HCT116 (cell line): ENCODE measurements at regions not wholly inside any gene's neighbourhood (a gene's known extent, or its start where the extent isn't known, plus 50 kb on each side); places are given as distances from the start of the nearest gene placed in this dataset.

ENCODE experiments used
- ATAC-seq: fragments of 200-7000 bp; cut with Tn5 transposase; 2 replicates; pipeline ENCODE4 v1.9.1; 2020; ENCODE audit warnings: mild to moderate bottlenecking, moderate library complexity
- BruUV-seq: library from RNA; stranded (reverse); fragments of 400-500 nt; replicated peaks from 2 replicates; lab custom pipeline; 2021; lab: Mats Ljungman, UMichigan
- CTCF ChIA-PET: fragments of 300-600 bp; sonication (Branson Sonifier 250); formaldehyde crosslinking; loops from one replicate; lab custom pipeline; 2021; ENCODE audit warnings: antibody characterized with exemption; lab: Charles Lee
- POLR2A ChIA-PET: fragments of 300-600, 350-600 bp; sonication (Branson Sonifier 250); formaldehyde crosslinking; loops from one replicate; lab custom pipeline; 2021; ENCODE audit warnings: antibody characterized with exemption; lab: Charles Lee
- RAD21 ChIA-PET, 2 experiments: fragments of 300-600 bp; sonication (Branson Sonifier 250); formaldehyde crosslinking; loops; one replicate each; lab custom pipeline; 2023; ENCODE audit warnings: low total read pairs in 2 of 2; ENCODE audit not compliant: uncharacterized antibody in 2 of 2, unreplicated experiment in 2 of 2, low non-redundant PET in 1 of 2; lab: Charles Lee
- DNase-seq: peaks from one replicate; pipeline ENCODE4 v3.0.0-alpha.2; 2010; ENCODE audit warnings: low read depth, low spot score
- H2AFZ ChIP-seq: fragments of 200-600 bp; shearing (Covaris generic), sonication (generic); 2 replicates; pipeline ENCODE4 v1.6.1; 2017; ENCODE audit warnings: low read depth, mixed run types, mixed read lengths, antibody characterized with exemption, low read length; ENCODE audit not compliant: poor library complexity, severe bottlenecking
- H3K27ac ChIP-seq: 2 replicates; pipeline ENCODE4 v1.5.1; 2012; ENCODE audit warnings: low read depth, low read length
- H3K27me3 ChIP-seq: fragments of 200-600 bp; sonication (generic); 2 replicates; pipeline ENCODE4 v1.6.1; 2016; ENCODE audit warnings: mixed run types, low read length, mixed read lengths; ENCODE audit not compliant: insufficient read depth
- H3K36me3 ChIP-seq, 2 experiments: fragments of 200-500 bp in 1 of 2; fragments of 200-600 bp in 1 of 2; sonication (Bioruptor generic) in 1 of 2; sonication (generic) in 1 of 2; 2 replicates each; pipeline versions ENCODE4 v1.5.1 to v1.6.1; 2014 to 2016; ENCODE audit warnings: low read length in 2 of 2, inconsistent platforms in 1 of 2, mixed read lengths in 1 of 2, mixed run types in 1 of 2; ENCODE audit not compliant: insufficient read depth in 2 of 2, control insufficient read depth in 1 of 2
- H3K4me1 ChIP-seq, 2 experiments: fragments of 200-600 bp in 1 of 2; sonication (generic) in 1 of 2; 2 replicates each; pipeline versions ENCODE4 v1.5.1 to v1.6.1; 2012 to 2017; ENCODE audit warnings: low read length in 2 of 2, inconsistent platforms in 1 of 2, mild to moderate bottlenecking in 1 of 2, mixed read lengths in 1 of 2, mixed run types in 1 of 2, moderate library complexity in 1 of 2; ENCODE audit not compliant: insufficient read depth in 2 of 2, control insufficient read depth in 1 of 2
- H3K4me2 ChIP-seq: fragments of 200-600 bp; sonication (generic); 2 replicates; pipeline ENCODE4 v1.6.1; 2017; ENCODE audit warnings: mixed run types, low read length, mixed read lengths
- H3K4me3 ChIP-seq, 2 experiments: fragments of 200-600 bp in 1 of 2; sonication (generic) in 1 of 2; replicated peaks in 1 of 2; 2 replicates each; pipeline ENCODE4 v1.5.1; 2011 to 2016; ENCODE audit warnings: low read length in 2 of 2, control low read depth in 1 of 2, low read depth in 1 of 2, mild to moderate bottlenecking in 1 of 2, mixed read lengths in 1 of 2, mixed run types in 1 of 2
- H3K79me2 ChIP-seq: fragments of 200-600 bp; sonication (generic); 2 replicates; pipeline ENCODE4 v1.6.1; 2017; ENCODE audit warnings: mild to moderate bottlenecking, mixed run types, low read length, moderate library complexity, mixed read lengths; ENCODE audit not compliant: insufficient read depth
- H3K9ac ChIP-seq: fragments of 200-600 bp; sonication (generic); 2 replicates; pipeline ENCODE4 v1.6.1; 2016; ENCODE audit warnings: low read length, mixed read lengths
- H3K9me2 ChIP-seq: fragments of 200-600 bp; sonication (generic), shearing (Covaris generic); 2 replicates; pipeline ENCODE4 v1.6.1; 2017; ENCODE audit warnings: mixed run types, mild to moderate bottlenecking, moderate library complexity; ENCODE audit not compliant: insufficient read depth
- H3K9me3 ChIP-seq, 2 experiments: fragments of 200-500 bp in 1 of 2; fragments of 200-600 bp in 1 of 2; sonication (Bioruptor generic) in 1 of 2; sonication (generic) in 1 of 2; 2 replicates each; pipeline ENCODE4 v1.6.1; 2014 to 2017; ENCODE audit warnings: low read length in 2 of 2, mixed read lengths in 2 of 2, inconsistent platforms in 1 of 2, low read depth in 1 of 2, mild to moderate bottlenecking in 1 of 2, mixed run types in 1 of 2, moderate library complexity in 1 of 2; ENCODE audit not compliant: control insufficient read depth in 1 of 2, insufficient read depth in 1 of 2
- H4K20me1 ChIP-seq: fragments of 200-600 bp; sonication (generic), shearing (Covaris generic); 2 replicates; pipeline ENCODE4 v1.6.1; 2017; ENCODE audit warnings: mixed run types, mild to moderate bottlenecking, moderate library complexity; ENCODE audit not compliant: insufficient read depth
- CEBPB ChIP-seq: IDR thresholded peaks from 2 replicates; pipeline ENCODE4 v1.6.1; 2012; ENCODE audit warnings: low read depth
- REST ChIP-seq: IDR thresholded peaks from 2 replicates; pipeline ENCODE4 v1.6.1; 2012; ENCODE audit warnings: low read depth
- SRF ChIP-seq: IDR thresholded peaks from 2 replicates; pipeline ENCODE4 v1.6.1; 2012; ENCODE audit warnings: low read depth
- TCF7L2 ChIP-seq: IDR thresholded peaks from 2 replicates; pipeline ENCODE4 v1.7.0; 2011; ENCODE audit warnings: borderline replicate concordance, inconsistent platforms; ENCODE audit not compliant: insufficient read depth, insufficient read length; ENCODE audit errors: extremely low read depth
- intact Hi-C: fragments of 100-400 bp; cut with micrococcal nuclease; formaldehyde crosslinking; loops from 2 replicates; pipeline ENCODE4 v1.10.0; 2022

DNA sequence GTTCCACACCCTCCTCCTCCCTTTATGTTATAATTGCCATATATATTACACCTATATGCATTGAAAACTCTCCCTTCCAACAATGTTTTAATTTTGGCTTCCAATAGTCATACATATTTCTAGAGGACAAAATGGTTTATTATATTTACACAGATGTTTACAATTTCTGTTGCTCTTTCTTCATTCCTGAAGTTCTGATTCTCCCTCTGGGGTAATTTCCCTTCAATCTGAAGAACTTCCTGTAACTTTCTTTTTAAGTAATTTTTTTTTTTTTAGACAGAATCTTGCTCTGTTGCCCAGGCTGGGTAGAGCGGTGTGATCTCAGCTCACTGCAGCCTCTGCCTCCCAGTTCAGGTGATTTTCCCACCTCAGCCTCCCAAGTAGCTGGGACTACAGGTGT is 173.0 kb upstream of the MAP1B start (continued):
- no peak for TF ChIP-seq TCF7L2

DNA sequence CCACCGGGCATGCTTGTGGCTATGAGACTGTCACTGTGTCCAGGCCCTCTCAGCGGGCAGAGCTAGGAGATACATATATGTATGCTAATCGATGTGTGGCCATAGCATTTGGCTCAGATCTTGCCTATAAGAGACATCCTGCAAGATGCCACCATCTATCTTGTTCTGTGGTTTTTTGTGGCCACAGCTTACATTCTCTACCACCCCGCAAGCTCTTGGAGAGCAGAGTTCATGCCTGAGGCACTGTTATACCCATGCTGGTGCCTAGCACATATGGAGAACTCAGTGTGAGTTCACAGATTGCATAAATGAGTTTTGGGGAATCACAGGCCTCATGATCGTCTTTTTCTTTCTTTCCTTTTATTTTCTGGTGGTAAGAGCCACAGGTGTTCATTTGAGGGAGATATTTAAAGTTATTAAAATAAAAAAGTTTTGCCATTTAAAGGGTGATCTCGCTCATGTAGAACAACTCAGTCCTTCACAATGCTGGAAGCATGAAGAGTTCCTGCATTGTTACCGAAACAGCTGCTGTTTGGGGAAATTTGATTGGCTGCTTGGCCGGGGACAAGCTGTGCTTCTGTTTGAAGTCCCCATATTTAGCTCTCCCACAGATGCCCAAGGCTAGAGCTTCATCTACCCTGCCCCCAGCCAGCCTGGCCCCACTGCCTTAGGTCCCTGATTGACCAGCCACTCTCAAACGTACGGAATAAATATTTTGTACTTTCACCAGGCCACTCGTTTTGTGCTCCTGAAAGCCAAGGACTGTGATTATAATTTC is 169.2 kb upstream of the MAP1B start:
- ChIA-PET CTCF (no interaction called here), RAD21 (no interaction called here), POLR2A (interaction anchor here (1.5 kb wide), 1 partner anchor 15 kb away, joined by 4 read pairs; no protein-coding TSS in a partner anchor)
- intact Hi-C loops = loop anchor here (10.0 kb wide), 1 partner anchor 327 kb away; no protein-coding TSS in a partner anchor
- TF ChIP-seq SRF = no peak
- TF ChIP-seq CEBPB = no peak
- TF ChIP-seq REST = no peak
- no peaks in the 10 kb centered on the region for H3K9me2 ChIP-seq
- DNase-seq = no peak
- no peaks in the 10 kb centered on the region for H3K36me3 ChIP-seq
- peaks cover 5 to 19% of the 10 kb centered on the region in 2 experiments for H3K4me1 ChIP-seq
- no peak overlapping the region for H2AFZ ChIP-seq
- no TSS peak for BruUV-seq
- no peak overlapping the region for H3K4me3 ChIP-seq
- H3K4me2 ChIP-seq = no peak overlapping the region
- no peaks in the 10 kb centered on the region for H3K79me2 ChIP-seq
- H3K9me3 ChIP-seq = no peaks in the 10 kb centered on the region
- no peak overlapping the region for H3K9ac ChIP-seq
- H4K20me1 ChIP-seq = no peaks in the 10 kb centered on the region
- H3K27ac ChIP-seq = no peak overlapping the region
- ATAC-seq = no peak
- H3K27me3 ChIP-seq = no peaks in the 10 kb centered on the region
